HG02973 (cell line): ENCODE measurements at regions not wholly inside any gene's neighbourhood (a gene's known extent, or its start where the extent isn't known, plus 50 kb on each side); places are given as distances from the start of the nearest gene placed in this dataset.
"Not testable (repeated sequence)": the region's sequence is repeated elsewhere in the genome, so short reads cannot be mapped to it uniquely, and the experiment has no call there.

Experiments used
- ATAC-seq: cut with Tn5 transposase; IDR thresholded peaks from one replicate; pipeline ENCODE4 v1.9.1; 2021; ENCODE audit warnings: moderate library complexity; ENCODE audit not compliant: unreplicated experiment

- ATAC-seq = no peak
Observed at GRCh38 chr14:54010981-54011380, 54.4 kb upstream of the BMP4 start.

GRCh38 chr14:54023027-54023426, 66.4 kb upstream of the BMP4 start:
- ATAC-seq = no peak

DNA sequence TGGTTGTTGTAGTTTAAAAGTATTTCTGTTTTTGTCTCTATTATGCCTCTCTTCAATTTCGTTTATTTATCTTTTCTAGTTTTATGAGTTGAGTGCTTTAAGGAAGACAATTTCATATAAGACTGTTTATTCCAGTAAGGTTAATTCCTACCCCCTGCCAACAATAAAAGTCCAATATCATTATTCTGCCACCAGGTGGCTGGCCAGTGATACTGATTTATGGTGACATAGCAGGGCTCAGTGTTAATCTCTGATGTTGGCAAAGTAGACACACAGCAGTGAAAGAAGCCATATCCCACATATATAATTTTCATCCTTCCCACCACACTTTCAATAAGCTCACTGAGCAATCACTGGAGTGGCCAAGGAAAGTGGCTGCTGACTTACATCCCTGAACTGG, 69.0 kb upstream of the BMP4 start:
- no peak for ATAC-seq

- no peak for ATAC-seq
Observed at GRCh38 chr14:54026671-54027070, 70.0 kb upstream of the BMP4 start.

- ATAC-seq = not testable (repeated sequence)
Observed at GRCh38 chr14:54030996-54031395, 74.4 kb upstream of the BMP4 start.

DNA sequence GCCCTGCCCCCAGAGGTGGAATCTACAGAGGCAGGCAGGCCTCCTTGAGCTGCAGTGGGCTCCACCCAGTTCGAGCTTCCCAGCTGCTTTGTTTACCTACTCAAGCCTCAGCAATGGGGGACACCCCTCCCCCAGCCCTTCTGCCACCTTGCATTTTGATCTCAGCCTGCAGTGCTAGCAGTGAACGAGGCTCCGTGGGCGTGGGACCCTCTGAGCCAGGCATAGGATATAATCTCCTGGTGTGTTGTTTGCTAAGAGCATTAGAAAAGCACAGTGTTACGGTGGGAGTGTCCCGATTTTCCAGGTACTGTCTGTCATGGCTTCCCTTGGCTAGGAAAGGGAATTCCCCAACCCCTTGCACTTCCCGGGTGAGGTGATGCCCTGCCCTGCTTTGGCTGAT, 76.7 kb upstream of the BMP4 start:
- not testable (repeated sequence) for ATAC-seq

- no peak for ATAC-seq
Observed at GRCh38 chr14:54038724-54039123, 82.1 kb upstream of the BMP4 start.

- no peak for ATAC-seq
Observed at GRCh38 chr14:54039311-54039710, 82.7 kb upstream of the BMP4 start.

GRCh38 chr14:54040846-54041245, 84.2 kb upstream of the BMP4 start:
- no peak for ATAC-seq

- no peak for ATAC-seq
Observed at GRCh38 chr14:54046250-54046649, 89.6 kb upstream of the BMP4 start.

DNA sequence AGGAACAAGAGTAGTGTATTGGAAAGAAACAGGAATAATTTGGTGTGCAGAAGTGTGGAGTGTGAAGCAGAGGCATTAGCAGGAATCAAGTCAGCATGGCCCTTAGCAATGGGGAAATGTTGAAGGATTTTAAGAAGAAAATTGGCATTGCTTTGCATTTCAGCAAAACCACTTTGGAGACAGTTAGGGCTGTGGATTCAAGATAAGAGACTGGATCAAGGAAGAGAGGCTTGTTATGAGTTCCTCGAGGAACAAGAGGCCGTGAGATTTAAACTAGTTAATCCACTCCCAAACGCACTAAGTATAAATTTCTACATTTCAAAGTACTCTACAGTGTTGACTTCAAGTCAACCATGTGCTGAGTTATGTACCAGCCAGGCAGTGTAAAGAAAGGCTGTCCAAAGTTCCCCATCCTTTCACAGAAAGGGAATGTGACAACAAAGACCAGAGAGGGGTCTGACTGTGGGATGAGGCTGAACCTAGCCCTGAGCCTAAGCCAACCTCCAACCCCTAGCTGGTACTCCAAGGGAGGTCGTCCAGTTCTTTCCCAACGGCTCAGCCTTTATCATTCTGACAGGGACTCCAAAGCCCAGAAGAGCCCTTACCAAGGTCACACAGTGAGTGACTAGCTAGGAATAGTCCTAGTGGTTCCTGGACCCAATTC, 91.2 kb upstream of the BMP4 start:
- no peak for ATAC-seq

DNA sequence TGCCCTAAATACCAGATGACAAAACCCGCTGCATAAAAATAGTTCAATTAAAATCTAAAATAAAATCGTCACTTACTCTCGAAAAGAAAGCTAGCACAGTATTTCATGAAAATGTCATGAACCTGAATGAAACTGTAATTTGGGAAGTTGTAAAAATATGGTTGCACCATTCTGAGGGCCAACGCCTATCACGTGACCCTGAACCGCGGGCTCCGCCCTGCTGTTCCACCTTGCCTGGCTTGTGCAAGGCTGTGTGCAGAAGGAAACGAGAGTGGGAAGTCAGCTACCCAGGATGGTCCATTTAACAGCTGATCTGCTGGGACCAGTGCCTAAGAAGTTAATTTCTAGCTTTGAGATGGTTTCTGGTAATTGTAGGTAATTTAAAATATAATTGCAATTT, 91.7 kb upstream of the BMP4 start:
- no peak for ATAC-seq

DNA sequence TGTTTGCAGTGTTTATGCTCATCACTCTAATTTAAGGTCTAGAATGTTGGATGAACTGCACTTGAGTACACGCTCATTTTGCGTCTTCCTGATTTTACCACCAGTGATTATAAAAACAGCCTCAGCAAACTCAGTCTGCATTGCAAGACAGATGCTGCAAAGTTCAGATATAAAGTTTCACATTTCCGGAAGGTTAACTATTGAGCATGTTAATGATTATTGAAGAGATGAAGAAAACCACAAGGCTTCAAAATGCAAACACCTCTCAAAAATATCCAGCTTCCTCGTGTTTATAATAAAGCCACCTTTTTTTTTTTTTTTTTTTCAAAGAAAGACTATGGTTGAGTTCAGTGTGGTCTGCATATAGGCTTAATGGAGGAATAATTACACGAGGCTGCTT, 92.1 kb upstream of the BMP4 start:
- ATAC-seq = no peak

- ATAC-seq = no peak
Observed at GRCh38 chr14:54050759-54051158, 94.1 kb upstream of the BMP4 start.

GRCh38 chr14:54052696-54053385, 96.2 kb upstream of the BMP4 start:
- no peak for ATAC-seq

DNA sequence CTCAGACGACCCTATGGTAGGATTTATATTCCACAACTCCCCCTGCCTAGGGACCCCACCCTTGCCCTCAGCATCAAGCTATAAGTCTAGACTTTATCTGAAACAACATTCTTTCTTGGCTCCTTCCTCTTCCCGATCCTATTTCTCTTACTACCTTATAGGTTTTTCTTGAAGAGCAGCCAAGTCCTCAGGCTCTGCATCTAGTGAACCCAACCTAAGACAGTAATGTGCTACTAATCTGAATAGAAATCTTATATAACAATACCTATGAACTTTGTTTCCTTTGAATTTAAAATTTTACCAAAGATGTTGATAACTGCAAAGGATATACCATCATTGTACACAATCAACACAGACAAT, 96.7 kb upstream of the BMP4 start:
- ATAC-seq = no peak

GRCh38 chr14:54058505-54058904, 101.9 kb upstream of the BMP4 start:
- no peak for ATAC-seq

DNA sequence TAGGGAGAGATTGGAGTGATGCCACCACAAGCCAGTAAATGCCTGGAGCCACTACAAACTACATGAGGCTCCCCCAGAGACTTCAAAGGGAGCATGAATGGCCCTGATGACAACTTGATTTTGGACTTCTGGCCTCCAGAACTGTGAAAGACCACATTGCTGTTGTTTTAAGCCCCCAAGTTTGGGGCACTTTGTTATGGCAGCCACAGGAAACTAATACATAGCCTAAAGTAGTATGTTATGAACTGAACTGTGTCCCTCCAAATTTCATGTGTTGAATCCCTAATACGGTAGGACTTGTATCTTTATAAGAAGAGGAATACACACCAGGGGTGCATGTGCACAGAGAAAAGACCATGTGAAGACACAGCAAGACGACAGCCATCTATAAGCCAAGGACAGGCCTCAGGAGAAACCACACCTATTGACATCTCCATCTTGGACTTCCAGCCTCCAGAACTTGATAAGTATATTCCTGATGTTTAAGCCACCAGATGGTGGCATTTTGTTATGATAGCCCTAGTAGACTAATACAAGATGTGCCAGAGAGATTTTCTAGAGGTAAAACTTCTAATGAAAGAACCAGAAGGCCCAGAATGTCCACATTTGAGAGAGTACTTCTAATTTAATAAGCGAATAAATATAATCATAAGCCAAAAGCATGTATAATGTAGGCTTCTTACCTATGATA, 127.1 kb upstream of the BMP4 start:
- no peak for ATAC-seq

DNA sequence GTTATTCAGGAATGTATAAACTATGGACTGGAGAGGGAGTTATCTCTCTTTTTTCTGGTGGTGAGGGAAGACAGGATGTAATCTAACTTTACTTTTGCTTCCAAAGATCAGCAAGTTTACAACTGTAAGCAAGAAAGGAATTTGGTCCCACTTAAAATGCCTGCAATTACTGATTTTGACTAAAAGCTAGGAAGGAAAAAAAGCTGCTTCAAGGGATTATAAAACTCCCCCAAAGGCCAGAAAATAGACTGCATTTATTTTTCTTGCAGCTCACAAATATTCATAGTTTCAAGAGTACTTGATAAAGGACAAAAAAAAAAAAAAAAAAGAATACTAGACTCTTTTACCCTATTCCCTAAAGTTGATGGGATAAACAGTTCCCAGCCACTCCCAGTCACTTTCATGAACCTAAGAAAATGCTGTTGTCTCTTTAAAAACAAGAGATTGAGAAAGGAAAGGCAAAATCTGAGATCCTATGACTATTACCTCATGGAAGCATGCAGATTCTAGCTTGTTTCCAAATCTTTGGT, 128.7 kb upstream of the BMP4 start:
- no peak for ATAC-seq

GRCh38 chr14:54085841-54086240, 129.2 kb upstream of the BMP4 start:
- no peak for ATAC-seq

GRCh38 chr14:54086767-54087166, 130.1 kb upstream of the BMP4 start:
- ATAC-seq = no peak

DNA sequence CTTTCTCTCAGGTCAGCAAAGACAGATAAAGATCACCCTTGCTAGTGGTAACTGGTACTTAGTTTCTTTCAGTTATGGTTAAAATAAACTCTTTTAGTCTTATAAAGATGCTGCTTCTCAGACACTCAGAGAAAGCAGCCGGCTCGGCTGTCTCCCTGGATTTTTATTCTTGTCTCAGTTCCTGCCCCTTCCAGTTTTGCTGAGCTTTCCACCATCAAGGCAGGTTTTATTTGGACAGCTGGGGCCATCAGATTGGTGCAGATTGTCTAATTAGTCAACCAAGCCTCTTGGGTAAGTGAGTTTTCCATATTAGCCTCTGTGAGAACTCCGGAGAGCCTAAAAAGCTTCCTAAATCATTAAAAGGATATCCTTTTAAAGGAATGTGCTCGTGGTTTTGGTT, 130.8 kb upstream of the BMP4 start:
- ATAC-seq = no peak
